OCI-LY7 (cell line): ENCODE measurements at regions not wholly inside any gene's neighbourhood (a gene's known extent, or its start where the extent isn't known, plus 50 kb on each side); places are given as distances from the start of the nearest gene placed in this dataset.

ENCODE experiments used
- EZH2phosphoT487 ChIP-seq: fragments of 200-600 bp; sonication (generic); IDR thresholded peaks from 2 replicates; pipeline ENCODE4 v1.6.1; 2018; ENCODE audit warnings: low read depth, borderline replicate concordance, mild to moderate bottlenecking, mixed run types, antibody characterized with exemption, low read length, moderate library complexity, mixed read lengths
- TF ChIP-seq, protein P1 (sequence below): fragments of 200-600 bp; sonication (generic); conservative IDR thresholded peaks from 2 replicates; pipeline ENCODE4 v1.5.1; 2014; ENCODE audit warnings: mild to moderate bottlenecking, antibody characterized with exemption, low read length, moderate library complexity, mixed read lengths

DNA sequence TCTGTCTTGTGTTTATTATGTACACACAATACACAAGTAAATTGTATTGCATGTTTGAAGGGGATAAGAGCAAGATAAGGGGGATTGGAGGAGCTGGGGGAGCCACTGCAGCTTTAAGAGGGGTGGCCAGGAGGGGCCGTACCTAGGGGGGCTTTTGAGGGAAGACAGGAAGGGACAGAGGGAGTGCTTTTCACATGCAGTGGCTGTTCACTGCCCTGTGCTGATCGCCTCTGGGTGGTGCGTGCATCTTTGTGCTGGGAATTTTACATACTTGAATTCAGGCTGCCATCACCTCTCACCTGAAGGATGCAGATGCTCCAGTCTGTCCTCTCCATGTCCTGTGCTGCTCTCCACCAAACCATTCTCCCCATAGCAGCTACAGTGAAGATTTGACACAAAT is 179.5 kb downstream of the PTPRU start:
- TF ChIP-seq, protein P1, sequence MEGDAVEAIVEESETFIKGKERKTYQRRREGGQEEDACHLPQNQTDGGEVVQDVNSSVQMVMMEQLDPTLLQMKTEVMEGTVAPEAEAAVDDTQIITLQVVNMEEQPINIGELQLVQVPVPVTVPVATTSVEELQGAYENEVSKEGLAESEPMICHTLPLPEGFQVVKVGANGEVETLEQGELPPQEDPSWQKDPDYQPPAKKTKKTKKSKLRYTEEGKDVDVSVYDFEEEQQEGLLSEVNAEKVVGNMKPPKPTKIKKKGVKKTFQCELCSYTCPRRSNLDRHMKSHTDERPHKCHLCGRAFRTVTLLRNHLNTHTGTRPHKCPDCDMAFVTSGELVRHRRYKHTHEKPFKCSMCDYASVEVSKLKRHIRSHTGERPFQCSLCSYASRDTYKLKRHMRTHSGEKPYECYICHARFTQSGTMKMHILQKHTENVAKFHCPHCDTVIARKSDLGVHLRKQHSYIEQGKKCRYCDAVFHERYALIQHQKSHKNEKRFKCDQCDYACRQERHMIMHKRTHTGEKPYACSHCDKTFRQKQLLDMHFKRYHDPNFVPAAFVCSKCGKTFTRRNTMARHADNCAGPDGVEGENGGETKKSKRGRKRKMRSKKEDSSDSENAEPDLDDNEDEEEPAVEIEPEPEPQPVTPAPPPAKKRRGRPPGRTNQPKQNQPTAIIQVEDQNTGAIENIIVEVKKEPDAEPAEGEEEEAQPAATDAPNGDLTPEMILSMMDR = no peak
- TF ChIP-seq EZH2phosphoT487 = no peak
